Osteocyte (in vitro differentiated cells): ENCODE measurements at regions not wholly inside any gene's neighbourhood (a gene's known extent, or its start where the extent isn't known, plus 50 kb on each side); places are given as distances from the start of the nearest gene placed in this dataset.

Source experiments
- DNase-seq: peaks from one replicate; pipeline ENCODE4 v3.0.0; 2021; ENCODE audit warnings: mixed read lengths; ENCODE audit not compliant: unreplicated experiment; ENCODE audit errors: extremely low spot score
- H3K27ac Mint-ChIP-seq: one replicate; pipeline ENCODE4 v1.8.0; 2021; ENCODE audit warnings: mild to moderate bottlenecking, mixed read lengths; ENCODE audit not compliant: unreplicated experiment
- H3K27me3 Mint-ChIP-seq: one replicate; pipeline ENCODE4 v1.8.0; 2021; ENCODE audit warnings: mixed read lengths; ENCODE audit not compliant: unreplicated experiment
- H3K36me3 Mint-ChIP-seq: one replicate; pipeline ENCODE4 v1.8.0; 2021; ENCODE audit warnings: mixed read lengths; ENCODE audit not compliant: unreplicated experiment
- H3K4me1 Mint-ChIP-seq: one replicate; pipeline ENCODE4 v1.8.0; 2021; ENCODE audit warnings: mixed read lengths; ENCODE audit not compliant: unreplicated experiment
- H3K4me3 Mint-ChIP-seq: one replicate; pipeline ENCODE4 v1.8.0; 2021; ENCODE audit warnings: mild to moderate bottlenecking, moderate library complexity, mixed read lengths; ENCODE audit not compliant: unreplicated experiment
- H3K9me3 Mint-ChIP-seq: one replicate; pipeline ENCODE4 v1.8.0; 2021; ENCODE audit warnings: mixed read lengths; ENCODE audit not compliant: unreplicated experiment
- TF ChIP-seq, protein P1 (sequence below): fragments of 200-600 bp; sonication (generic); IDR thresholded peaks from 2 replicates; pipeline ENCODE4 v1.5.0; 2021; ENCODE audit warnings: antibody characterized with exemption, mild to moderate bottlenecking, moderate library complexity

DNA sequence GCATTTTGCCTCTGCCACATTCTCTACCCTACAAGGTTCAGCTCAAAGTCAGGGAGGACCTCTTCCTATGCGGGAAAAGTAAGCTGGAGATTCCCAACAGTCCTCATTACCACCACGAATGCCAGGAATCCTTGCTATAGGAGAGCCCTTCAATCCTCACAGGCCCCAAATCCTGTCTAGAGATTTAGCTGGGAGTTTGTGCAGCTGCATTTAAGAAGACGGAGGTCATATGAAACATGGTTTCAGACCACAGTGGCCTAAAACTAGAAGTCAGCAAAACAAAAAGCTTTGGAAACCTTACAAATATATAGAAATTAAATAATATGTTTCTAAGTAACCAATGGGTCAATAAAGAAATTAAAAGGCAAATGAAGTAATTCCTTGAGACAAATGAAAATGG is 415.3 kb upstream of the SETBP1 start:
- Mint-ChIP-seq H3K27ac (no peak overlapping the region), H3K4me3 (no peak overlapping the region), H3K36me3 (peaks cover 10% of the 10 kb centered on the region), H3K4me1 (peaks cover 12% of the 10 kb centered on the region), H3K27me3 (no peaks in the 10 kb centered on the region), H3K9me3 (peaks cover 23% of the 10 kb centered on the region)
- TF ChIP-seq, protein P1, sequence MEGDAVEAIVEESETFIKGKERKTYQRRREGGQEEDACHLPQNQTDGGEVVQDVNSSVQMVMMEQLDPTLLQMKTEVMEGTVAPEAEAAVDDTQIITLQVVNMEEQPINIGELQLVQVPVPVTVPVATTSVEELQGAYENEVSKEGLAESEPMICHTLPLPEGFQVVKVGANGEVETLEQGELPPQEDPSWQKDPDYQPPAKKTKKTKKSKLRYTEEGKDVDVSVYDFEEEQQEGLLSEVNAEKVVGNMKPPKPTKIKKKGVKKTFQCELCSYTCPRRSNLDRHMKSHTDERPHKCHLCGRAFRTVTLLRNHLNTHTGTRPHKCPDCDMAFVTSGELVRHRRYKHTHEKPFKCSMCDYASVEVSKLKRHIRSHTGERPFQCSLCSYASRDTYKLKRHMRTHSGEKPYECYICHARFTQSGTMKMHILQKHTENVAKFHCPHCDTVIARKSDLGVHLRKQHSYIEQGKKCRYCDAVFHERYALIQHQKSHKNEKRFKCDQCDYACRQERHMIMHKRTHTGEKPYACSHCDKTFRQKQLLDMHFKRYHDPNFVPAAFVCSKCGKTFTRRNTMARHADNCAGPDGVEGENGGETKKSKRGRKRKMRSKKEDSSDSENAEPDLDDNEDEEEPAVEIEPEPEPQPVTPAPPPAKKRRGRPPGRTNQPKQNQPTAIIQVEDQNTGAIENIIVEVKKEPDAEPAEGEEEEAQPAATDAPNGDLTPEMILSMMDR = no peak
- DNase-seq = no peak

DNA sequence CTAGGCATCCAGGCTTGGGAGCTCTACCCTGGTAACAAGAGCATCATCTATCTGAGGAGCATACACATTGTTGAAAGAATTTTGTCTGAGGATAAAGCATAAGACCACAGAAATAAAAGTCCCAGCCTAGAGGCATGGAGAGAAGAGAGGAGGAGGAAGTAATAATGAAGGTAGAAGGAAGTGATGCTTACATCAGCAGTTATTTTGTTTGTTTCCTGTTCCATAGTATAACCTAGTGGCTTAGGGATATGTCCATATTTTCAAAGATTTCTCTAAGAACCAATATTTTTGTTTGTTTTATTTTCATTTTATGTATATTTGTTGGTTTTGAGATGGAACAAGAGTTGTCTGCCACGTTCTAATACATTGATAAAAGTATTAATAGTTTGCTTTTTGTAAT is 407.4 kb upstream of the SETBP1 start:
- TF ChIP-seq, protein P1 = no peak
- DNase-seq = no peak
- H3K27me3 Mint-ChIP-seq = no peaks in the 10 kb centered on the region
- H3K36me3 Mint-ChIP-seq = no peaks in the 10 kb centered on the region
- peaks cover 28% of the 10 kb centered on the region for H3K4me1 Mint-ChIP-seq
- no peaks in the 10 kb centered on the region for H3K9me3 Mint-ChIP-seq
- no peak overlapping the region for H3K27ac Mint-ChIP-seq
- no peak overlapping the region for H3K4me3 Mint-ChIP-seq

DNA sequence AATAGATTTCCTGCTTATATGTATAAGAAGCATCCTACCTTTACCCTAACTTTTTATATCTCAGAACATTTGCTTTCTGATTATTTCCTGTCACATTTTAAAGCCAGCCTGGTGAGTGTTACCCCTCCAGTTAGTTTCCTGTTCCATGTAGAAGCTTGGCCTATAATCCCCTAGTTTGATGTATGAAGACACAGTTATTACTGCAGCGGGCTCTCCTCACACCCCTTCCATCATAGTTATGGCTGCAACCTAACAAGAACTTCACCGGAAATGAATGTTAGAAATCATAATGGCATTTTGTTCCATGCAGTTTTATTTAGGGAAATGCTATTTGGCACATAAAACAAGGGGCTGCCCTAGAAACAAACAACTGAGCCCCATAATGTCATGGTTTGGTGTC is 400.2 kb upstream of the SETBP1 start:
- H3K9me3 Mint-ChIP-seq = no peaks in the 10 kb centered on the region
- no peaks in the 10 kb centered on the region for H3K4me1 Mint-ChIP-seq
- no peaks in the 10 kb centered on the region for H3K27me3 Mint-ChIP-seq
- H3K4me3 Mint-ChIP-seq = no peak overlapping the region
- H3K36me3 Mint-ChIP-seq = no peaks in the 10 kb centered on the region
- TF ChIP-seq, protein P1 = no peak
- DNase-seq = no peak
- no peak overlapping the region for H3K27ac Mint-ChIP-seq

DNA sequence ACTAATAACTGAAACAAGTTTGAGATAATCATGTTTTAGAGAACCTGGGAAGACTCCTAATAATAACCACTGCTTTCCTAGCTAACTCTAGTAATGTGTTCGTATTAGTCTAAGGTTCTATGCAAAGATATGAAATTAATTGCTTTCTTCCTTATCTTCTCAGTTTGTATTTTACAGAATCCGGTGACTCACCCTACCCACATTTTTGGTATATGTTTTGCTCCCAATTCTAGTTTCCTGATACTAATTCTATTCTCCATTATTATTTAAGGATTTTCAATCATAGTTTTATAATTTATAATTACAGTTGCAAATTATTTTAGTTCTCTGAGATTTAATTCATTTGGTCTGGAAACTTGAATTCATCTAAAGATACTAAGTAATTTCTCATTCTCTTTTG is 394.6 kb upstream of the SETBP1 start:
- Mint-ChIP-seq H3K27me3 (no peaks in the 10 kb centered on the region), H3K36me3 (no peaks in the 10 kb centered on the region), H3K9me3 (no peaks in the 10 kb centered on the region), H3K4me3 (no peak overlapping the region), H3K4me1 (peaks cover 8% of the 10 kb centered on the region), H3K27ac (no peak overlapping the region)
- no peak for DNase-seq
- TF ChIP-seq, protein P1 = no peak

DNA sequence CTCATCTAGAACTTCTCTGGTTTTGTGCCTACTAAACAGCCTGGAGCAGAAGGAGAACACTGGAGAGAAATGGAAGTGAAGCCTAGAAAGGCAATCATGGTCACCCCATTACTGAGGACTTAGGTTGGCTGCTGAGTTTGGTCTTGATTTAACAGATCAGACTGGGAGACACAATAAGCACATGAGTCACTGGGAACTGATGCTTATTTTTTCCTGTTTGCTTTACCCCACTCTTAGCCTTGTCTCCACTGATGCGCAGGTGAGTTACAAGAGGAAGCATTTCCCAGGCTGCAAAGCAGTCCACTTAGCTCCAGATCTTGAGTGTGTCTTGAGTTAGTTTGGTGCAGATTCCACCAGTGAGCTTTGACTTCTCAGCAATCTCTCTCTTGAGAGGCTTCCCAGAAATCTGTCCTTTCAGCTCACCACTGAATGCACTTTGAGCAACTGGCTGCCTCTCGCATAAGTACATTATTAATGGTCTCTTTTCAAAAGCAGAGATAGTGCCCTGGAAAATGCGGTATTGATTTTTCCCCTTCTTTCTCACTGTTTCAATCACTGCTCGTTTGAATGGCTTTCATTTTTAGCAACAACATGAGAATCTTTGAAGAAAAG is 390.2 kb upstream of the SETBP1 start:
- Mint-ChIP-seq H3K4me1 (peaks cover 8% of the 10 kb centered on the region), H3K36me3 (no peaks in the 10 kb centered on the region), H3K27ac (no peak overlapping the region), H3K4me3 (no peak overlapping the region), H3K27me3 (no peaks in the 10 kb centered on the region), H3K9me3 (no peaks in the 10 kb centered on the region)
- TF ChIP-seq, protein P1 = no peak
- DNase-seq = no peak
